Neural cell (in vitro differentiated cells): ENCODE measurements at regions not wholly inside any gene's neighbourhood (a gene's known extent, or its start where the extent isn't known, plus 50 kb on each side); places are given as distances from the start of the nearest gene placed in this dataset.

ENCODE experiments used
- H2AFZ ChIP-seq: fragments of 200-600, 300-800 bp; sonication (generic), shearing (Covaris generic); 2 replicates; pipeline ENCODE4 v1.6.0; 2014; ENCODE audit warnings: low read depth, mild to moderate bottlenecking, antibody characterized with exemption, low read length, moderate library complexity
- H3F3A ChIP-seq: fragments of 200-600 bp; shearing (Covaris generic); 2 replicates; pipeline ENCODE4 v1.6.1; 2016; ENCODE audit warnings: mild to moderate bottlenecking, moderate library complexity, mixed read lengths, antibody characterized with exemption, low read length; ENCODE audit not compliant: insufficient read depth, poor library complexity, severe bottlenecking
- H3K27ac ChIP-seq: fragments of 200-600, 300-800 bp; sonication (generic), shearing (Covaris generic); 2 replicates; pipeline ENCODE4 v1.5.1; 2014; ENCODE audit warnings: mild to moderate bottlenecking, low read length, moderate library complexity
- H3K27me3 ChIP-seq: fragments of 300-800, 200-600 bp; sonication (generic), shearing (Covaris generic); 2 replicates; pipeline ENCODE4 v1.6.0; 2014; ENCODE audit warnings: mild to moderate bottlenecking, low read depth, low read length, moderate library complexity; ENCODE audit not compliant: insufficient read depth
- H3K36me3 ChIP-seq: fragments of 300-800, 200-600 bp; sonication (generic), shearing (Covaris generic); 2 replicates; pipeline ENCODE4 v1.5.1; 2014; ENCODE audit warnings: mild to moderate bottlenecking, antibody characterized with exemption, low read length, moderate library complexity; ENCODE audit not compliant: insufficient read depth
- H3K4me2 ChIP-seq: fragments of 300-800, 200-600 bp; sonication (generic), shearing (Covaris generic); 2 replicates; pipeline ENCODE4 v1.6.0; 2014; ENCODE audit warnings: mild to moderate bottlenecking, low read length
- H3K4me3 ChIP-seq: fragments of 300-800, 200-600 bp; sonication (generic), shearing (Covaris generic); 2 replicates; pipeline ENCODE4 v1.5.1; 2014; ENCODE audit warnings: mild to moderate bottlenecking, low read length, moderate library complexity
- H3K79me2 ChIP-seq: fragments of 200-600 bp; shearing (Covaris generic); replicated peaks from 2 replicates; pipeline ENCODE4 v1.6.0; 2014; ENCODE audit warnings: mild to moderate bottlenecking, low read length, moderate library complexity; ENCODE audit not compliant: insufficient read depth
- H3K9ac ChIP-seq: fragments of 300-800, 200-600 bp; sonication (generic), shearing (Covaris generic); 2 replicates; pipeline ENCODE4 v1.6.1; 2016; ENCODE audit warnings: mild to moderate bottlenecking, low read length, mixed read lengths
- H3K9me2 ChIP-seq: fragments of 200-600 bp; shearing (Covaris generic); 2 replicates; pipeline ENCODE4 v1.6.1; 2016; ENCODE audit warnings: mild to moderate bottlenecking, low read length, mixed read lengths; ENCODE audit not compliant: insufficient read depth
- H3K9me3 ChIP-seq: fragments of 200-600, 300-800 bp; sonication (generic), shearing (Covaris generic); 2 replicates; pipeline ENCODE4 v1.6.1; 2016; ENCODE audit warnings: mild to moderate bottlenecking, mixed run types, low read length, moderate library complexity, mixed read lengths
- H4K20me1 ChIP-seq: fragments of 200-600 bp; shearing (Covaris generic); 2 replicates; pipeline ENCODE4 v1.6.1; 2016; ENCODE audit warnings: mild to moderate bottlenecking, mixed run types; ENCODE audit not compliant: insufficient read depth
- CTCF ChIP-seq: fragments of 450-650 bp; IDR thresholded peaks from 2 replicates; pipeline ENCODE4 v1.5.1; 2014; ENCODE audit warnings: antibody characterized with exemption, mild to moderate bottlenecking, moderate library complexity; ENCODE audit not compliant: poor library complexity, severe bottlenecking
- EP300 ChIP-seq: fragments of 450-650 bp; conservative IDR thresholded peaks from 2 replicates; pipeline ENCODE4 v1.6.1; 2014; ENCODE audit warnings: antibody characterized with exemption, mild to moderate bottlenecking, moderate library complexity; ENCODE audit not compliant: poor library complexity, severe bottlenecking
- EZH2 ChIP-seq: fragments of 200-600, 300-800 bp; shearing (Covaris generic), sonication (generic); IDR thresholded peaks from 2 replicates; pipeline ENCODE4 v1.6.1; 2014; ENCODE audit warnings: antibody characterized with exemption, low read length, borderline replicate concordance, mild to moderate bottlenecking; ENCODE audit not compliant: insufficient read depth, poor library complexity, severe bottlenecking
- MXI1 ChIP-seq: fragments of 450-650 bp; conservative IDR thresholded peaks from 2 replicates; pipeline ENCODE4 v1.6.1; 2014; ENCODE audit warnings: antibody characterized with exemption, mild to moderate bottlenecking; ENCODE audit not compliant: poor library complexity, severe bottlenecking
- POLR2AphosphoS5 ChIP-seq: IDR thresholded peaks from 2 replicates; pipeline ENCODE4 v1.6.1; 2012
- RAD21 ChIP-seq: fragments of 450-650 bp; conservative IDR thresholded peaks from 2 replicates; pipeline ENCODE4 v1.6.1; 2014; ENCODE audit warnings: antibody characterized with exemption, mild to moderate bottlenecking, moderate library complexity
- REST ChIP-seq: IDR thresholded peaks from 2 replicates; pipeline ENCODE4 v1.6.1; 2012; ENCODE audit warnings: borderline replicate concordance
- SMC3 ChIP-seq: fragments of 450-650 bp; conservative IDR thresholded peaks from 2 replicates; pipeline ENCODE4 v1.6.1; 2014; ENCODE audit warnings: antibody characterized with exemption, mild to moderate bottlenecking, moderate library complexity; ENCODE audit not compliant: poor library complexity
- TAF1 ChIP-seq: IDR thresholded peaks from 2 replicates; pipeline ENCODE4 v1.6.1; 2012; ENCODE audit warnings: low read depth

GRCh38 chr7:106778656-106779250, 86.3 kb upstream of the PIK3CG start:
- H3K4me3 ChIP-seq: no peak overlapping the region
- no peak overlapping the region for H3K4me2 ChIP-seq

GRCh38 chr7:106779877-106780276, 85.2 kb upstream of the PIK3CG start:
- Histone ChIP-seq H3K4me2 (no peak overlapping the region), H3K9ac (no peak overlapping the region), H3K9me2 (no peaks in the 10 kb centered on the region), H3K4me3 (no peak overlapping the region), H4K20me1 (no peaks in the 10 kb centered on the region), H3K27me3 (no peaks in the 10 kb centered on the region), H3F3A (no peaks in the 10 kb centered on the region), H2AFZ (no peak overlapping the region), H3K79me2 (no peaks in the 10 kb centered on the region), H3K9me3 (no peaks in the 10 kb centered on the region), H3K36me3 (no peaks in the 10 kb centered on the region), H3K27ac (no peak overlapping the region)
- TF ChIP-seq MXI1 (no peak), CTCF (no peak), EP300 (no peak), TAF1 (no peak), REST (no peak)

More at GRCh38 chr7:106778656-106779250, 86.3 kb upstream of the PIK3CG start:
- Histone ChIP-seq H3K27me3 (no peaks in the 10 kb centered on the region), H3K9me2 (no peaks in the 10 kb centered on the region), H3K27ac (no peak overlapping the region), H2AFZ (no peak overlapping the region), H3K79me2 (no peaks in the 10 kb centered on the region), H3K36me3 (no peaks in the 10 kb centered on the region), H3F3A (no peaks in the 10 kb centered on the region), H3K9ac (no peak overlapping the region), H4K20me1 (no peaks in the 10 kb centered on the region), H3K9me3 (no peaks in the 10 kb centered on the region)
- TF ChIP-seq SMC3 (no peak), MXI1 (no peak), EP300 (no peak), EZH2 (no peak), POLR2AphosphoS5 (no peak), REST (no peak), TAF1 (no peak), CTCF (no peak), RAD21 (no peak)
